ENCODE measurements at regions not wholly inside any gene's neighbourhood (a gene's known extent, or its start where the extent isn't known, plus 50 kb on each side); places are given as distances from the start of the nearest gene placed in this dataset.

- TF ChIP-seq ZNF239 (tag by site-specific recombination; IDR thresholded peaks at IDR 0.05) (no peak), ZBTB21 (tag by site-specific recombination; IDR thresholded peaks at IDR 0.05) (no peak), OVOL3 (tag by site-specific recombination; IDR thresholded peaks at IDR 0.05) (no peak), ZNF585B (tag by site-specific recombination; IDR thresholded peaks at IDR 0.05) (no peak), ZNF513 (tag by site-specific recombination; IDR thresholded peaks at IDR 0.05) (no peak), YY1 (tag by site-specific recombination; IDR thresholded peaks at IDR 0.05) (no peak), SALL2 (tag by site-specific recombination; IDR thresholded peaks at IDR 0.05; ENCODE audit: borderline replicate concordance) (no peak), ZNF132 (tag by site-specific recombination; IDR thresholded peaks at IDR 0.05; ENCODE audit: borderline replicate concordance) (no peak), ZNF433 (tag by site-specific recombination; IDR thresholded peaks at IDR 0.05; ENCODE audit: low read depth) (no peak), ZNF48 (tag by site-specific recombination; IDR thresholded peaks at IDR 0.05) (no peak), TRIM28 (IDR thresholded peaks at IDR 0.05; ENCODE audit: borderline replicate concordance, low read length) (no peak), ZNF214 (tag by site-specific recombination; IDR thresholded peaks at IDR 0.05; ENCODE audit: borderline replicate concordance) (no peak)
- TF ChIP-seq, protein P1, sequence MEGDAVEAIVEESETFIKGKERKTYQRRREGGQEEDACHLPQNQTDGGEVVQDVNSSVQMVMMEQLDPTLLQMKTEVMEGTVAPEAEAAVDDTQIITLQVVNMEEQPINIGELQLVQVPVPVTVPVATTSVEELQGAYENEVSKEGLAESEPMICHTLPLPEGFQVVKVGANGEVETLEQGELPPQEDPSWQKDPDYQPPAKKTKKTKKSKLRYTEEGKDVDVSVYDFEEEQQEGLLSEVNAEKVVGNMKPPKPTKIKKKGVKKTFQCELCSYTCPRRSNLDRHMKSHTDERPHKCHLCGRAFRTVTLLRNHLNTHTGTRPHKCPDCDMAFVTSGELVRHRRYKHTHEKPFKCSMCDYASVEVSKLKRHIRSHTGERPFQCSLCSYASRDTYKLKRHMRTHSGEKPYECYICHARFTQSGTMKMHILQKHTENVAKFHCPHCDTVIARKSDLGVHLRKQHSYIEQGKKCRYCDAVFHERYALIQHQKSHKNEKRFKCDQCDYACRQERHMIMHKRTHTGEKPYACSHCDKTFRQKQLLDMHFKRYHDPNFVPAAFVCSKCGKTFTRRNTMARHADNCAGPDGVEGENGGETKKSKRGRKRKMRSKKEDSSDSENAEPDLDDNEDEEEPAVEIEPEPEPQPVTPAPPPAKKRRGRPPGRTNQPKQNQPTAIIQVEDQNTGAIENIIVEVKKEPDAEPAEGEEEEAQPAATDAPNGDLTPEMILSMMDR (tag by site-specific recombination; IDR thresholded peaks at IDR 0.05) = no peak
- TF ChIP-seq, protein P2, sequence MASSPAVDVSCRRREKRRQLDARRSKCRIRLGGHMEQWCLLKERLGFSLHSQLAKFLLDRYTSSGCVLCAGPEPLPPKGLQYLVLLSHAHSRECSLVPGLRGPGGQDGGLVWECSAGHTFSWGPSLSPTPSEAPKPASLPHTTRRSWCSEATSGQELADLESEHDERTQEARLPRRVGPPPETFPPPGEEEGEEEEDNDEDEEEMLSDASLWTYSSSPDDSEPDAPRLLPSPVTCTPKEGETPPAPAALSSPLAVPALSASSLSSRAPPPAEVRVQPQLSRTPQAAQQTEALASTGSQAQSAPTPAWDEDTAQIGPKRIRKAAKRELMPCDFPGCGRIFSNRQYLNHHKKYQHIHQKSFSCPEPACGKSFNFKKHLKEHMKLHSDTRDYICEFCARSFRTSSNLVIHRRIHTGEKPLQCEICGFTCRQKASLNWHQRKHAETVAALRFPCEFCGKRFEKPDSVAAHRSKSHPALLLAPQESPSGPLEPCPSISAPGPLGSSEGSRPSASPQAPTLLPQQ (tag by site-specific recombination; IDR thresholded peaks at IDR 0.05) = no peak
Observed at GRCh38 chr13:105543742-105544141, 991.7 kb downstream of the EFNB2 start.
